ENCODE measurements at regions not wholly inside any gene's neighbourhood (a gene's known extent, or its start where the extent isn't known, plus 50 kb on each side); places are given as distances from the start of the nearest gene placed in this dataset.

GRCh38 chr3:76582098-76582497, 457.8 kb upstream of the ROBO2 start:
- Histone ChIP-seq H3K4me2 (ENCODE audit: control insufficient read depth, insufficient read depth) (no peak overlapping the region), H3K27me3 (replicated peaks in 1 of 2; ENCODE audit: control insufficient read depth in 2 of 2, insufficient read depth in 2 of 2, low read length in 1 of 2) (no peaks in the 10 kb centered on the region), H4K20me1 (ENCODE audit: control insufficient read depth, insufficient read depth) (no peaks in the 10 kb centered on the region), H3K9me3 (replicated peaks; ENCODE audit: control insufficient read depth, insufficient read depth, low read length) (no peaks in the 10 kb centered on the region; the same call in 2 of the 3 replicates), H3K36me3 (ENCODE audit: control insufficient read depth in 2 of 2, insufficient read depth in 2 of 2, low read length in 1 of 2) (no peaks in the 10 kb centered on the region), H2AFZ (ENCODE audit: control insufficient read depth, low read depth, low read length) (no peak overlapping the region), H3K79me2 (ENCODE audit: control insufficient read depth, insufficient read depth, low read length) (no peaks in the 10 kb centered on the region), H3K4me1 (ENCODE audit: control insufficient read depth, insufficient read depth, low read length) (no peaks in the 10 kb centered on the region), H3K4me3 (no peak overlapping the region), H3K27ac (ENCODE audit: control insufficient read depth, insufficient read depth) (no peak overlapping the region), H3K9ac (ENCODE audit: control insufficient read depth, insufficient read depth, low read length) (no peak overlapping the region)
- no peak for FAIRE-seq
- ChIA-PET CTCF (interaction anchor here (1.6 kb wide), 2 partner anchors 12 to 537 kb away, joined by 3 to 11 read pairs; no protein-coding TSS in a partner anchor), POLR2A (no interaction called here), SMC1A (ENCODE audit: uncharacterized antibody, unreplicated experiment) (no interaction called here), RAD21 (ENCODE audit: unreplicated experiment) (no interaction called here)
- DNase-seq (ENCODE audit: low read depth, low spot score): no peak
- BruUV-seq (replicated peaks): no TSS peak
- ATAC-seq: no peak
- intact Hi-C loops (cut with micrococcal nuclease; ENCODE audit: unreplicated experiment): loop anchor here (10.0 kb wide), 1 partner anchor 673 kb away; no protein-coding TSS in a partner anchor
- in situ Hi-C loops (cut with MboI): no loop called here
- TF ChIP-seq SPI1 (IDR thresholded peaks at IDR 0.05; ENCODE audit: borderline replicate concordance, insufficient read depth, low read depth, low read length) (no peak), SUPT20H (IDR thresholded peaks at IDR 0.05; ENCODE audit: borderline replicate concordance, control insufficient read depth, low read depth, low read length) (no peak), SIN3A (IDR thresholded peaks at IDR 0.05; ENCODE audit: low read depth, low read length) (no peak), BCL11A (IDR thresholded peaks at IDR 0.05; ENCODE audit: low read depth, low read length) (no peak), FOS (IDR thresholded peaks at IDR 0.05; ENCODE audit: borderline replicate concordance, extremely low read depth, insufficient read length) (no peak), ETV6 (conservative IDR thresholded peaks at IDR 0.05 in 1 of 2, IDR thresholded peaks at IDR 0.05 in 1 of 2; ENCODE audit: borderline replicate concordance in 1 of 2, low read depth in 1 of 2) (no peak), HSF1 (IDR thresholded peaks at IDR 0.05; ENCODE audit: low read depth, low read length) (no peak)
